Left kidney (tissue), 1 donor: ENCODE measurements at regions not wholly inside any gene's neighbourhood (a gene's known extent, or its start where the extent isn't known, plus 50 kb on each side); places are given as distances from the start of the nearest gene placed in this dataset.
"Not testable (repeated sequence)": the region's sequence is repeated elsewhere in the genome, so short reads cannot be mapped to it uniquely, and the experiment has no call there.

Experiments used
- DNase-seq: peaks from one replicate; pipeline ENCODE4 v3.0.0-alpha.2; 2013

GRCh38 chr4:173608632-173609031, 78.6 kb upstream of the HAND2 start:
- not testable (repeated sequence) for DNase-seq

GRCh38 chr4:173591760-173592159, 61.7 kb upstream of the HAND2 start:
- DNase-seq: no peak

- no peak for DNase-seq
Observed at GRCh38 chr4:173590697-173591096, 60.7 kb upstream of the HAND2 start.

GRCh38 chr4:173585876-173586572, 56.0 kb upstream of the HAND2 start:
- no peak for DNase-seq

- no peak for DNase-seq
Observed at GRCh38 chr4:173584506-173584905, 54.5 kb upstream of the HAND2 start.
